ENCODE measurements at regions not wholly inside any gene's neighbourhood (a gene's known extent, or its start where the extent isn't known, plus 50 kb on each side); places are given as distances from the start of the nearest gene placed in this dataset.

DNA sequence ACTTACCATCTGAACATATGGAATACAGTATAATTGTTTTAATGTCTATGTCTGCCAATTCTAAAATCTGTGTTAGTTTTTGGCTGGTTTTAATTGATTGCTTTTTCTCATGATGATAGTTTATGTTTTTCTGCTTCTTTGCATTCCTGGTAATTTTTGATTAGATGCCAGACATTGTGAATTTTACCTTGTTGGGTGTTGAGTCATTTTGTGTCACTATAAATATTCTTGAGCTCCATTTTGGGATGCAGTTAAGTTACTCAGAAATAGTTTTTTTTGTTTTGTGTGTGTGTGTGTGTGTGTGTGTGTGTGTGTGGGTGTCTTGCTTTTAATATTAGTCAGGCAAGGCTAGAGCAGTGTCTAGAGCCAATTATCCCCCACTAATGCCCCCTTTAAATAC lies 818.8 kb upstream of the NR2F2 start:
- TF ChIP-seq, protein P1, sequence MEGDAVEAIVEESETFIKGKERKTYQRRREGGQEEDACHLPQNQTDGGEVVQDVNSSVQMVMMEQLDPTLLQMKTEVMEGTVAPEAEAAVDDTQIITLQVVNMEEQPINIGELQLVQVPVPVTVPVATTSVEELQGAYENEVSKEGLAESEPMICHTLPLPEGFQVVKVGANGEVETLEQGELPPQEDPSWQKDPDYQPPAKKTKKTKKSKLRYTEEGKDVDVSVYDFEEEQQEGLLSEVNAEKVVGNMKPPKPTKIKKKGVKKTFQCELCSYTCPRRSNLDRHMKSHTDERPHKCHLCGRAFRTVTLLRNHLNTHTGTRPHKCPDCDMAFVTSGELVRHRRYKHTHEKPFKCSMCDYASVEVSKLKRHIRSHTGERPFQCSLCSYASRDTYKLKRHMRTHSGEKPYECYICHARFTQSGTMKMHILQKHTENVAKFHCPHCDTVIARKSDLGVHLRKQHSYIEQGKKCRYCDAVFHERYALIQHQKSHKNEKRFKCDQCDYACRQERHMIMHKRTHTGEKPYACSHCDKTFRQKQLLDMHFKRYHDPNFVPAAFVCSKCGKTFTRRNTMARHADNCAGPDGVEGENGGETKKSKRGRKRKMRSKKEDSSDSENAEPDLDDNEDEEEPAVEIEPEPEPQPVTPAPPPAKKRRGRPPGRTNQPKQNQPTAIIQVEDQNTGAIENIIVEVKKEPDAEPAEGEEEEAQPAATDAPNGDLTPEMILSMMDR (IDR thresholded peaks at IDR 0.05), result no peak
- no peak for TF ChIP-seq POLR2A (IDR thresholded peaks at IDR 0.05)
